ENCODE measurements at regions not wholly inside any gene's neighbourhood (a gene's known extent, or its start where the extent isn't known, plus 50 kb on each side); places are given as distances from the start of the nearest gene placed in this dataset.

DNA sequence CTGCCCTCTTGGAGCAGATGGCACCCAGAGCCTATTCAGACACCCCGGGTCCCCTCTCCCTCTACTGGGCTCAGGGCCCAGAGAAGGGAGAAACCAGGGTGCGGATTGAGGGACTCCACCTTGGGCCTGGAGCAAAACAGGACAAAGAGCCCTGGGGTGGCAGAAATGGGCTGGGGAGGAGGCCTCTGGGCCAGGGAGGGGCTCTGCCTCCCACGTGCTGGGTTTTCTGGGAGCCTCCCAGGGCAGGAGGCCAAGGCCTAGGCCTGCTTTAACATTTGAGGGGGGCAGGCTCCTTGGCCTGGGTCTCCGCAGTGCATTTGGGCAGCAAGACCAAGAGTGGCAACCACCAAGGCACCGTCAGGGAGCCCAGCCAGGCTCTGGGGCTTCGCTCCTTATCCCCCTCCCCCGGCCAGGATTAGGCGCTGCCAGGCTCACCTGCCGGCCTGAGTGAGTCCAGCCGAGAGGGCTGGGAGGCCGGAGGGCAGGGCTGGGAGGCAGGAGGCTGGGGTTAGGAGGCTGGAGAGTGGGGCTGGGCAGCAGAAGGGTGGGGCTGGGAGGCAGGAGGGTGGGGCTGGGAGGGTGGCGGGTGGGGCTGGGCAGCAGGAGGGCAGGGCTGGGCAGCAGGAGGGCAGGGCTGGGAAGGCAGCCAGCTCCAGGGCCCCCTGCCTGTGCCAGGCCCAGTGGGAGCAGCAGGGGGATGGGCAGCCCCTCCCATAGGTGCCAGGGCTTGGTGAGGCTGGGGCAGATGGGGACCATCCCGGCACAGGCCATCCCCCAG is 101.8 kb upstream of the EIF5 start:
- TF ChIP-seq, protein P1, sequence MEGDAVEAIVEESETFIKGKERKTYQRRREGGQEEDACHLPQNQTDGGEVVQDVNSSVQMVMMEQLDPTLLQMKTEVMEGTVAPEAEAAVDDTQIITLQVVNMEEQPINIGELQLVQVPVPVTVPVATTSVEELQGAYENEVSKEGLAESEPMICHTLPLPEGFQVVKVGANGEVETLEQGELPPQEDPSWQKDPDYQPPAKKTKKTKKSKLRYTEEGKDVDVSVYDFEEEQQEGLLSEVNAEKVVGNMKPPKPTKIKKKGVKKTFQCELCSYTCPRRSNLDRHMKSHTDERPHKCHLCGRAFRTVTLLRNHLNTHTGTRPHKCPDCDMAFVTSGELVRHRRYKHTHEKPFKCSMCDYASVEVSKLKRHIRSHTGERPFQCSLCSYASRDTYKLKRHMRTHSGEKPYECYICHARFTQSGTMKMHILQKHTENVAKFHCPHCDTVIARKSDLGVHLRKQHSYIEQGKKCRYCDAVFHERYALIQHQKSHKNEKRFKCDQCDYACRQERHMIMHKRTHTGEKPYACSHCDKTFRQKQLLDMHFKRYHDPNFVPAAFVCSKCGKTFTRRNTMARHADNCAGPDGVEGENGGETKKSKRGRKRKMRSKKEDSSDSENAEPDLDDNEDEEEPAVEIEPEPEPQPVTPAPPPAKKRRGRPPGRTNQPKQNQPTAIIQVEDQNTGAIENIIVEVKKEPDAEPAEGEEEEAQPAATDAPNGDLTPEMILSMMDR (conservative IDR thresholded peaks at IDR 0.05): no peak
- TF ChIP-seq ZFX (IDR thresholded peaks at IDR 0.05): no peak
